ENCODE measurements at regions not wholly inside any gene's neighbourhood (a gene's known extent, or its start where the extent isn't known, plus 50 kb on each side); places are given as distances from the start of the nearest gene placed in this dataset.
"Not testable (repeated sequence)": the region's sequence is repeated elsewhere in the genome, so short reads cannot be mapped to it uniquely, and the experiment has no call there.

DNA sequence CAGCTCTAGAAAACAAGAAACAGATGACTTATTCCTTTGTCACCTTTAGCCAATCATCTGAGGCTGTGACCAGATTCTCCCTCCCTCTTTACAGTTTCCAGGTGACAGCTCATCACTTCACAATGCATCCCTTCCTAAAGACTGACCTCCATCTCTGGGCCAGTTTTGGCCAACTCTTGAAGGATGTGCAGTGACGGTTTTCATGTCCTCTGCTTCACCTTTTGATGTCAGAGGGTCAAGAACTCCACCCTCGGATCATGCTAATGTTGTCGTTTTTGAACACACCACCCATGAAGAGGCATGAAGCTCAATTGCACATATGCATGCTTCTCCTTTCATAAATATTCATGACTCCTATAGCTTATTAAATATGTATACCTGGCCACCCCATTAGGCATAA, 161.2 kb upstream of the SYNPR start:
- DNase-seq = no peak

DNA sequence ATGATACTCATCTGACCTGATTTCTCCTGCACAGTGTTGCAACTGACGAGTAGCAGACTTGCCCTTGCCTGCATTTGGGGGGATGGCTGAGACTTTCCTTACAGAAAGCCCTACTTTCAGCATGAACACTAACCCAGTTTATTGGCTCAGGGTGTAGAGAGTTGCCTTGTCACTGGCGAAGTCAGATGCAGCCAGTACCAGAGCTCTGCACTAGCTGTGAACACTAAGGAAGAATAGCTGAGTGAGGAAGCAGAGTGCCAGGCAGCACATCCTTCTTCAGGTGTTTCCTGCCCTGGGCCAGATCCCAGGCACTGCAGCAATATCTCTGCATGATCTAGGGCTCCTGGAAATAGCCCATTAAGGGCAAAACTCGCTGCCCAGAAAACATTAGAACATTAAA, 154.0 kb upstream of the SYNPR start:
- no peak for DNase-seq

DNA sequence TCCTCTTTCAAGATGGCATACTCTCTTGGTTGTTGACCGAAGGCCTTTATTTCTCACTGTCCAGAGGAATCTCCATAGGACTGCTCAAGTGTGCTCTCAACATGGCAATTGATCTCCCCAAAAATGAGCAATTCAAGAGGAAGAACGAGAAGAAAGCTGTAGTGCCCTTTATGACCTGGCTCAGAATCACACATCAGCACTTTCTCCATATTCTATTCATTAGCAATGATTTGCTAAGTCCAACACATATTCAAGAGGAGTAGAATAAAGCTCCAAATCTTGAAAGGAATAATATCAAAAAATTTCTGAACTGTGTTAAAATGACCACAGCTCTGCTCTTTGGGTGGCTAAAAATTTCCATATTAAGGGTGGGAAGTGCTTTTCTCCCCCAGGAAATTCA, 151.6 kb upstream of the SYNPR start:
- no peak for DNase-seq

DNA sequence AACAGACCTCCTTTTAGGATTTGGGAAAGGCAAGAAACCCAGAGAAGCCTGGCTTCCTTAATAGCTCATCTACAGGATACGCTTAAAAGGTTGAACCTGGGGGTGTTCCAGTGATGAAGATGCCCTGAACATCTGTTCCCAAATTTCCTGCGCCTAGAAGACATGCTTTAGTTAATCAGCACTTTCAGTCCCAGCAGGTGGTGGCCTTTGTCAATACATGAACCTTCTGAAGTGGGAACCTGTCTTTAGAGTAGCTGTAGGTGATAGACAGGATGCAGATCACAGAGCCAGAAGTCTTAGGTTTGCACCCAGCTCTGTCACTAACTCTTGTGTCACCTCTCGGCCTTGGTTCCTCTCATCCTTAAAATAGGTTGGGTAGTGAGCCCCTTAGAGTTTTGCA, 149.7 kb upstream of the SYNPR start:
- no peak for DNase-seq

DNA sequence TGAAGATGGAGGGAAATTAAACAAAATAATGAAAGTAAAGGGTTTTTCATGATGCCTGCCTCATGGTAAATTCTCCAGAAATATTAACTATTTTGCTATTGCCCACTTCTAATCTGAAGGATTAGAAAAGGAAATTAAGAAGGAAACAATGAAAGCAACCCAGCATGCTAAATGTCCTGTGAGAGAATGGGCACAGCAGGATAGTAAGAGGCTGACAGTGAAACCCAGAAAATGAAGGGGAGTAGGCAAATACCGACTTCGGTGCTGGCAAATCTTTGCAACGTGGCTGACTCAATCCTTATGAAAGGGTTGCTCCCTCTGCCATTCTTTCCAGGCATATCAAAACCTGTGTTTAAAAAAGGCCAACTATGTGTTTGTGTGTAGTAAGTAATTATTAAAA, 147.5 kb upstream of the SYNPR start:
- no peak for DNase-seq

DNA sequence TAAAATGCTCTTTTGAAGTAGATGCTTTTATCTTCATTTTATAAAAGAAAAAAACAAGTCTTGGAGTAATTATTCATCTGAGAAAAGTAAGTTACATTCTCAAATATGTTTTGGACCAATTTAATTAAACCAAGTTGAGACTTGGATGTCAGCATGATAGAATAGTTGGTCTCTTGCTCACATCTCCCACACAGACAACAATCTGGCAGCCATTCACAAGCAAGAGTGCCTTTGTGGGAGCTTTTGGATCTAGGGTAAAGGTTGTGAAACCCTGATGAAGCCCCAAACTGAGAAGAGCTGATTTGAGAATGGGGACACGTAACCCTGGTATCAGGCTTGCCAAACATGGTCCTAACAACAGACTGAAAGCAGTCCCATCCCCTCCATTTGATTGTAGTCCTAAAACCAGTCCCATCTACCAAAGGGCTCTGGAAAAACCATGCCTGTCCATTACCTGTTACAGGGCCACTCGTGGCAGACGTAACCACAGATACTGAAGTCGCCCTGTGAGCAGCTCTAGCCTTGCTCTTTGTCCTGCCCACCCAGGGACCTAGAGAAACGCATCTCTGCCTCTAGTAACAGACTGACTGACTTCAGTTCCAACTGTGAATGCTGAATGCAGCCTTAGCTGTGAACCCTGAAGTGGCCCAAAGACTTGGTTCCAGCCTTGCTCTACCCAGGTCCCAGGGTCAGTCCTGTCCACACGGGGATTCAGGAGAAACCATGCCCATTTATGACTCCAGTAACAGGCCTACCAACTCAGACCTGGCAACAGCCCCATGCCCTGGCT, 145.5 kb upstream of the SYNPR start:
- no peak for DNase-seq

DNA sequence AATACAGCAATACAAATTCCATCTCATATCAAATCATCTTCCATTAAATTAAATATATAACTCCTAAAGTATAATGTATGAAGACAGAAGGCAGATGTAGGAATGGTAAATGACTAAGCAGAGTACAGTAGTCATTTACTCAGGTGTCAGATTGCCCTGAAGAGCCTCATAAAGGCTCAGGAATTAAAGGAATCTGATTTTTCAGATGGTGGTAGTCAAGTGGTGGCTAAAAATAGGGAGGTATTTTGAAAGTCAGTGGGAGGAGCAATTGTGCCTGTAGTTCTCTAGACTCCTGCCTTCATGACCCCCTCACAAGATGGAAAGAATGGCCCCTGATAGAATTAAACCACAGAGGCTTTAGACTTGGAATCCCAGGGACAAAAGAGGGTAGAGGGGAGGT, 142.7 kb upstream of the SYNPR start:
- DNase-seq = peak; percentile 30

DNA sequence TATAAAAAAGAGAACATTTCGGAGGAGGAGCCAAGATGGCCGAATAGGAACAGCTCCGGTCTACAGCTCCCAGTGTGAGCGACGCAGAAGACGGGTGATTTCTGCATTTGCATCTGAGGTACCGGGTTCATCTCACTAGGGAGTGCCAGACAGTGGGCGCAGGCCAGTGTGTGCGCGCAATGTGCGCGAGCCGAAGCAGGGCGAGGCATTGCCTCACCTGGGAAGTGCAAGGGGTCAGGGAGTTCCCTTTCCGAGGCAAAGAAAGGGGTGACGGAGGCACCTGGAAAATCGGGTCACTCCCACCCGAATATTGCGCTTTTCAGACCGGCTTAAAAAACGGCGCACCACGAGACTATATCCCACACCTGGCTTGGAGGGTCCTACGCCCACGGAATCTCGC, 141.9 kb upstream of the SYNPR start:
- not testable (repeated sequence) for DNase-seq

DNA sequence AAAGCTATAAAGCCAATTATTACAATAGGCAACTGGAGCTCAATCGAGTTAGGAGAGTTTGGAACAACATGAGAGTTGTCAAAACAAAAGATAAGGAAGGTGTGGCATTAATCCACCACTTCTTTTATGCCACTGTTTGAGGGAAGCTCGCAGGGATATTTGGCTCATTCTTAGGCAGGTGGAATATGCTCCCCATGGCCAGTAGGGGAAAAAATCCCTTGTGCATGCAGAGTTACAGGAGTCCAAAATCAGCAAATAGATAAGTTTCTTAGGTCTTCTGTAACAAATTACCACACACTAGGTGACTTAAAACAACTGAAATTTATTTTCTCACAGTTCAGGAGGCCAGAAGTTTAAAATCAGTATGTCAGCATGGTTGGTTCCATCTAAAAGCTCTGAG, 135.4 kb upstream of the SYNPR start:
- no peak for DNase-seq

DNA sequence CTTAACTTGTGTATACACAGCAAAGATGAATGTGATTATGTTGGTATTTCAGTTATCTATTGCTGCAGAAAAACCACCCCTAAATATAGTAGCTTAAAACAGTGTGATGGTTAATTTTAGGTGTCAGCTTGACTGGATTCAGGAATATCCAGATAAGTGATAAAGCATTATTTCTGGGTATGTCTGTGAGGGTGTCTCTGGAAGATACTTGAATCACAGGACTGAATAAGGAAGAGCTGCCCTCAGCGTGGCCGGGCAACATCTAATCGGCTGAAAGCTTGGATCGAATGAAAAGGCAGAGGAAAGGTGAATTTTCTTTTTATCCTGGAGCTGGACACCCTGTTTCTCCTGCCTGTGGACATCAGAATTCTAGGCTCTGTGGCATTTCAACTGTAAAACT, 132.0 kb upstream of the SYNPR start:
- no peak for DNase-seq

DNA sequence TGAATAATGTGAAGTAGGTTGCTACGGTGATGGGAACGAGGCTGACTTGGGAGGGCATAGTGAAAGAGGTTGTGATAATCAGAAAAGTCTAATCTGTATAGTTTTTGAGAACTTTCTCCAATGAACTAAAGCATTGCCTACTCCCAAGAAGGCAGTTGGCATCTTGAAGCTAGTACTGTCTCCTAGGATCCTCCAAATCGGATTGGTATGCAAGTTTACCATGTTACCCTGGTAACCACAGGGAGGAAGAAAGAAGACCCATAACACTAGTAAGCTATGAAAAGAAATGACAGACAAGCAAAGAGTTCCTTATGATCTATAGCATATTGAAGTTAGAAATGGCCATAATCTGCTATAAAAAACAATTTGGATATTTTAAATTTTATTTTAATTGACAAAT, 127.2 kb upstream of the SYNPR start:
- DNase-seq = no peak

DNA sequence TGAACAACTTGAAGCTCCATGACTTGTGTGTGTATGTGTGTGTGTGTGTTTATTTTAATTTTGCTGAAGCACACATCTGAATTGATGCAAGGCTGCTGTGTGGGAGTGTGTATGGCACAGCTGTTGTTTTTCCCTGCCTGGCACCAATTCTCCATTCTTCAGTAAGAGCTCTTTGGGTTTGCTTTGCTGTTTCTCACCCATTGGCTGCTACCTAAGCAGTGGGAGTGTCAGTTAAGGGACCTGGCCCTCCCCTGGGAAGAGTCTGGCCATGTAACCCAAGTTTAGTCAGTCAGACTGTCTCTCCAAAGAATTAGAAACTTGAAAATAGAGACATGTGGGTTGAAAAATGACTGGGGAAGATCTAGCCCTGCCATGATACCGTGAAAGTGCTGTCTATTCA, 126.2 kb upstream of the SYNPR start:
- DNase-seq = no peak

DNA sequence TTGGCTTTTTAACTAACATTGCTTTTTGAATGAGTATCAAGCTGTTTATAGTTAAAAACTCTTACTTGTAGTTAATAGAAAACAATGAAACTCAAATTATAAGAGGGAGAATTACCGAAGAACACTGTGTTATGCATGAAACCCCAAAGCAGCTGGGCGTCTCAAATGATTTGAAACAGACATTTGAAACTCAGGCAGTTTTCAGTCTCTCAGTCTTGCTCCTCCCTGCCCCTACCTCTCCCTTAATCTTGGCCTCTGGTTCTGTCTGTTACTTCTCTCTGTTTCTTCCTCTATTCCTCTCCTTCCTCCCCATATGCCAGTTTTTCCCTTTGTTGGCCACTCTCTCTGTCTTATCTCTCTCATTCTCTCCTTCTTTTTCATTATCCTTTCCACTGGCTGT, 118.3 kb upstream of the SYNPR start:
- no peak for DNase-seq

DNA sequence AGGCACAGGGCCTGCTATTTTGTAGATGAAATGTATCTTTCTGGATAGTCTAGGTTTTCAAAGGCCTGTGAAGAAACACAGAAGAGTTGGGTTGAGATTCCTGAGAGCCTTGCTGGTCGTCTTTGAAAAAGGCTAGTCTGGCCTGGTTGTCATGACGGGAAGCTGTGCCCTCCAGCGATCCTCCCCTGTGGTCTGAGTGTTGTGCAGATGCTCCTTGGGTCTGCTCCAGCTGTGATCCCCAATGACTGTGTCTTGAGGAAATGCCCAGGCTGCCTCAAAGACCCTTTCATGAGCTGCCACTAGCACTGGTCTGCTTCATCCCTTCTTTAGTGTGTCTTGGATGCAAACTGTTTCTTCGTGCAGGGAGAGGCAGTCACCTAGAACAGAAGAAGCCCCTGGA, 111.0 kb upstream of the SYNPR start:
- no peak for DNase-seq

DNA sequence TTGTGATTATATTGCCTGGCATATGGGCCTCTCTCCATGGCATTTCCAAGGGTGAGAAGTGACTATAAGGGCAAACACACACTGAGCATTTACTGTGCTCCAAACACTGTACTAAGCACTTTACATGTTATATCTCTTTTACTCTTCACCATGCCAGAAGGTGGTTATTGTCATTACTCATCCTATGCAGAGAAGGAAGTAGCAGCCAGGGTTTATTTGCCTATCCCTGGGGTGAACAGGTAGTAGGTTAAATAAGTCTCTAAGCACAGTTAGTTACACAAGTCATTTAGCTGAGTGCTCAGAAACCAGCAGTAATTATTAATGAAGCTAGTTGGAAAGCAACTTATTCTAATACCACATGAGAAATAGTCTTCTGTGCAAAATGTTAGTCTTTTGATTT, 109.9 kb upstream of the SYNPR start:
- no peak for DNase-seq

DNA sequence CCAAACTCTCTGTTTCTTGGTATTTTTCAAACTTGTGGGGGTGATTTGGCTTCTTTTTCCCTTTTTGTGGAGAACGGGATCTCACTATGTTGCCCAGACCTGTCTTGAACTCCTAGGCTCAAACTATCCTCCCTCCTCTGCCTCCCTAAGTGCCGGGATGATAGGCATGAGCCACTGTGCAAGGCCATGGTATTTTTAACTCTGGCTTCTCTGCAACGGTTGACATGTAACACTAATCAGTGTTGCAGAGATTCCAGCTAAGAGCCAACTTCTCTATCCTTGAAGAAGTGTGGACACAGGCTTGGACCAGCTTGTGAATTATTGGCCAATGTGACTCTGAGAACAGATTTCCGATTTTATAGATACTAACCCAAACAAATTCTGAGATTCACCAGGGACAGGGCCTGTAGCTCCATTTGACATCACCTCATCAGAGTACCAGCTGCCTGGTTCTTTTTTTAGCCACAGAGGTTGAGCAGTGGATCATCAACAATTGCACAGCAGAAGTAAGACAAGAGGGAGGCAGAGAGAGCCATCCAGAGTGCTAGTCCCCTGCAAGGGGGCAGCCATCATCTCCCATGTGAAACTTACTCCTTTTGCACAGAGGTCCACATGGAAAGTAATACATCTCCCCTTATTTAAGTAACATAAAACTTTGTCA, 98.1 kb upstream of the SYNPR start:
- no peak for DNase-seq

DNA sequence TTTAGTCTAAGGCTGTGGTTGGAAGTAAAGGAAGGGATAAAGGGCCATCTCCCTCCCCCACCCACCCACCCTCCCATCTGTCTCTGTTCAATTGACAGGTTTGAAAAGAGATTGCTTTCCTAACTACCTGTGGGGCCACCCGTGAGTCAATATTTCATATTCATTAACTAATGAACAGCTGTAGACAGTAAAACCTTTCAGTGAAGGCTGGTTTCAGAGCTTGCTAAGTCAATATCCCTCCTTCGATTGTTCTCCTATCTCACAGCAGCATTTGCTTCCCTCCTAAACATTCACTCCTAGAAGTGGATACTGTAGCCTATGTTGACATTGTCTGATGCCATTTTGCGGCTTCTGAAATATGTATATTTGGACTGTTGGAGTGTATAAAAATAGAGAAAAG, 85.9 kb upstream of the SYNPR start:
- no peak for DNase-seq

DNA sequence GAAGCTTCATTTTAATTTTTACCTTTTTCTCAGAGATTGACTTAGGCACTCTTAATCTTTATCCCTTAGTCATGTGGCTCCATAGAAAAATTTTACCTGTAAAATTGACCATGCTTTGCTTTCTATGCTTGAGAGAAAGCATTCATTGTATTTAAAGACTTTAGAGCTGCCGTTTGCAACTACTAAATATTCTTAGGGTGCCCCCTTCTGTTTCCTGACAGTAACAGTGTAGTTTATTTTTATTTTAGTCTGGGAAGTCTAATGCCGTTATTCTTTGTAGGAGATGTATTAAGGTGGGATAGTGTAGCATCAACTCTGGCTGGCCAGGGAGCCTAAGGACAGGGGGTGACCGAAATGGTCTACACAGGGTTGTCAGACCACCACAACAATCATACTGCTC, 84.5 kb upstream of the SYNPR start:
- DNase-seq = peak; percentile 38

DNA sequence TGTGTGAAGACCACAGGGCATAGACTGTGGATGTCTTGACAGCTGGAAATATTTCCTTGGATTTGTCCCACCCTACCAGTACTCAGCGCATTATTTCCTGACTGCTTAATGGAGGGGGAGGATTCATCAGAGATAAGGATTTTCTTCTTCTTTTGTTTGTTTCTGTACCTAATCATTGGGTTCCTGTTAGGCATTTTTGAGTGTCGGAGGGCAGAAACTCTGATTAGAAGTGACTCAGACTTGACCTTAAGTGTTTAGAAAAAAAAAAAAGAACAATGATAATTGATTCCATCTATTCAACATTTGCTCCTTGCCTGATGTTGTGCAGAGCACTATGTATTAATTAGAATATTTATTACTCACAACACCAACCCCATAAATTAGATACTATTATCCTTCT, 78.5 kb upstream of the SYNPR start:
- no peak for DNase-seq

DNA sequence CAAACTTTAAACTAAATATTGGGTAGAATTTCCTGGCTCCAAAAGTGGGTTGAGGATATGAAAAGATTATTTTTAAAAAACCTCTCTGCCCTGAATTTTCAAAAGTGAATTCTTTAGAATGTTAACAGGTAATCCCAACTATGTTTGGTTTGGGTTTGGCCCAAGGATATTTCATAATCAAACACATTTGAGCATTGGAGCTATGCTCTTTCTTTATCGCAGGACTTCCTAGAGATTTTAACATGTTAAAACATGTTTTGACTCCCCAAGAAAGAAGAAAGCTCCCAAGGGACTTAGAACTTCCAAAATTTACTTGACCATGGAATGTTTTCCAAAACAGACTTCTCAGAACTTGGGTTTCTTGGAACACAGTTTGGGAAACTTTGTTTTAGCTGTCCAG, 75.6 kb upstream of the SYNPR start:
- DNase-seq = no peak

DNA sequence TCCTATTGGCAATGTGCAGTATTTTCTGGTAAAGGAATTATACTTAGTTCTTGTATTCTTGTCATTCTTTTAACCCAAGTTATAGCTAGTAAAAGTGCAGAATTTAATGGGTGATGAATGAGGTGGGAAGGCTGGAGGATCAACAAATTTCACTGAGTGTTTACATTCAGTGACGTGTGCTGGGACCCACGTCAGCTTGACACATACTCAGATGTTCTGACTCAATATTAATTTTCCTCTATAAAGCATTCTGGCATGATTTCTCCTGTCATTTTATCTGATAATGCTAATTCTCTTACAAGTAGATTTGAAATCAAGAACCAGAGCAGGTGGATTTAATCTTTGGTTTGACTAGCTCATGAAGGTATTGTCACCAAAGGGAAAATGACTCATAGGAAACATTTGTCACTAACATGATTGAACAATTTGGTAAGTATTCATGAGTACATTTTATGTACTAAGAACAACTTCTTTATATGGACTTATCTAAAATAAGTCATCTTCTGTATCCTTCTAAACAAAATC, 71.0 kb upstream of the SYNPR start:
- DNase-seq = no peak

DNA sequence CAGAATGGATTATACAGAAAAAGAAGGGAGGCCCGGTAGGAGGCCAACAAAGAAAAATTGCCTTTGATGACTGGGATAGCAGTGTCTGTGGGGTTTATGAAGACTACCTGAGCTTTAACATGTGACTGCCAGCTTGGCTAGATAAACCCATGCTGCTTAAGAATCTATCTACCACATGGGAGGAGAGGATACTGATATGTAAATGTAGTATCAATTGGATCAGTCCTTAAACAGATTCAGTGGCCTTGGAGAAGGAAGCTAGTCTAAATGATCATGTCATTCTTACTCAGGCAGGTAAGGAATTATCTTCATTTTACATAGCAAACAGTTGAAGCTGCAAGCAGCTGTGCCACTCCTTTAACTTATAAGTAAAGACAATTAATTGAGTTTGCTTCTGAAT, 50.0 kb upstream of the SYNPR start:
- DNase-seq = no peak
